Endothelial cell of umbilical vein (primary cell): ENCODE measurements at regions not wholly inside any gene's neighbourhood (a gene's known extent, or its start where the extent isn't known, plus 50 kb on each side); places are given as distances from the start of the nearest gene placed in this dataset.

ENCODE experiments used
- BruUV-seq: library from RNA; stranded (reverse); fragments of 400-500 nt; replicated peaks from 2 replicates; lab custom pipeline; 2021; lab: Mats Ljungman, UMichigan
- CTCF ChIA-PET: fragments of 300-600, 350-600 bp; sonication (Branson Sonifier 250); formaldehyde crosslinking; loops from one replicate; lab custom pipeline; 2021; ENCODE audit warnings: antibody characterized with exemption, inconsistent platforms; lab: Charles Lee
- POLR2A ChIA-PET: fragments of 300-600, 350-600 bp; sonication (Branson Sonifier 250); formaldehyde crosslinking; loops from one replicate; lab custom pipeline; 2021; ENCODE audit warnings: antibody characterized with exemption, inconsistent platforms; lab: Charles Lee
- DNase-seq: peaks from one replicate; pipeline ENCODE4 v3.0.0-alpha.2; 2011; ENCODE audit warnings: low read depth, low spot score
- FAIRE-seq: peaks from 2 replicates; lab custom pipeline; 2011; peaks lifted over from hg19 to GRCh38; lab: Jason Lieb, UNC
- H2AFZ ChIP-seq: 2 replicates; pipeline ENCODE4 v1.6.0; 2012; ENCODE audit warnings: low read depth, low read length, control low read depth, inconsistent platforms
- H3K27ac ChIP-seq: 2 replicates; pipeline ENCODE4 v1.5.1; 2011; ENCODE audit warnings: low read depth, mild to moderate bottlenecking, control low read depth, low read length, moderate library complexity; ENCODE audit not compliant: insufficient read depth
- H3K27me3 ChIP-seq, 2 experiments: 2 replicates each; pipeline versions ENCODE4 v1.6.0 to v1.6.1; 2011; ENCODE audit warnings: low read length in 2 of 2, mixed read lengths in 1 of 2; ENCODE audit not compliant: control insufficient read depth in 2 of 2, insufficient read depth in 2 of 2
- H3K36me3 ChIP-seq, 2 experiments: 2 replicates in 1 of 2; 3 replicates in 1 of 2; pipeline ENCODE4 v1.5.1; 2011; ENCODE audit warnings: low read length in 2 of 2, mild to moderate bottlenecking in 1 of 2, moderate library complexity in 1 of 2; ENCODE audit not compliant: control insufficient read depth in 2 of 2, insufficient read depth in 2 of 2; ENCODE audit errors: extremely low read depth in 1 of 2
- H3K4me1 ChIP-seq: 3 replicates; pipeline ENCODE4 v1.5.1; 2011; ENCODE audit warnings: mild to moderate bottlenecking, low read length; ENCODE audit not compliant: control insufficient read depth, insufficient read depth; ENCODE audit errors: extremely low read depth
- H3K4me2 ChIP-seq: 2 replicates; pipeline ENCODE4 v1.6.1; 2011; ENCODE audit warnings: low read length, control low read depth, mixed read lengths; ENCODE audit not compliant: insufficient read depth
- H3K4me3 ChIP-seq, 3 experiments: fragments of 200-600 bp in 1 of 3; sonication (generic), shearing (Covaris generic) in 1 of 3; replicated peaks in 1 of 3; 2 replicates each; pipeline ENCODE4 v1.5.1; 2011 to 2016; ENCODE audit warnings: control low read depth in 3 of 3, low read length in 3 of 3, mild to moderate bottlenecking in 2 of 3, inconsistent platforms in 1 of 3, low read depth in 1 of 3, moderate library complexity in 1 of 3; ENCODE audit not compliant: insufficient read depth in 1 of 3
- H3K79me2 ChIP-seq: 2 replicates; pipeline ENCODE4 v1.6.0; 2012; ENCODE audit warnings: low read length, inconsistent platforms; ENCODE audit not compliant: control insufficient read depth, insufficient read depth
- H3K9ac ChIP-seq: replicated peaks from 2 replicates; pipeline ENCODE3; 2011; ENCODE audit warnings: low read length, control low read depth; ENCODE audit not compliant: insufficient read depth; ENCODE audit errors: extremely low read depth
- H3K9me1 ChIP-seq: replicated peaks from 3 replicates; pipeline ENCODE4 v1.6.0; 2011; ENCODE audit warnings: mild to moderate bottlenecking, low read length; ENCODE audit not compliant: control insufficient read depth, insufficient read depth; ENCODE audit errors: extremely low read depth
- H3K9me3 ChIP-seq: replicated peaks from 2 replicates; pipeline ENCODE4 v1.5.1; 2012; ENCODE audit warnings: low read length, inconsistent platforms; ENCODE audit not compliant: control insufficient read depth, insufficient read depth
- H4K20me1 ChIP-seq: replicated peaks from 2 replicates; pipeline ENCODE3; 2011; ENCODE audit warnings: mild to moderate bottlenecking, low read length; ENCODE audit not compliant: control insufficient read depth, insufficient read depth; ENCODE audit errors: extremely low read depth
- EZH2 ChIP-seq: IDR thresholded peaks from 2 replicates; pipeline ENCODE4 v1.6.1; 2012; ENCODE audit warnings: borderline replicate concordance, low read depth, mild to moderate bottlenecking, moderate library complexity, low read length, inconsistent platforms; ENCODE audit not compliant: severe bottlenecking
- FOS ChIP-seq: IDR thresholded peaks from 2 replicates; pipeline ENCODE4 v1.6.1; 2011; ENCODE audit warnings: mild to moderate bottlenecking, low read length, moderate library complexity, borderline replicate concordance; ENCODE audit not compliant: insufficient read depth
- GATA2 ChIP-seq: IDR thresholded peaks from 2 replicates; pipeline ENCODE4 v1.7.0; 2011; ENCODE audit warnings: low read depth, mild to moderate bottlenecking, moderate library complexity, mixed read lengths, low read length; ENCODE audit not compliant: insufficient read length, insufficient read depth
- JUN ChIP-seq: IDR thresholded peaks from 2 replicates; pipeline ENCODE4 v1.6.1; 2011; ENCODE audit warnings: borderline replicate concordance, low read depth; ENCODE audit not compliant: insufficient read length, insufficient read depth
- MYC ChIP-seq: IDR thresholded peaks from one replicate; pipeline ENCODE4 v1.6.1; 2011; ENCODE audit warnings: mild to moderate bottlenecking, low read depth, low read length
- POLR2A ChIP-seq: IDR thresholded peaks from 2 replicates; pipeline ENCODE4 v1.6.1; 2012; ENCODE audit warnings: low read depth, mild to moderate bottlenecking, control low read depth, low read length
- POLR2AphosphoS5 ChIP-seq: IDR thresholded peaks from 2 replicates; pipeline ENCODE4 v1.6.1; 2012; ENCODE audit warnings: low read depth, mild to moderate bottlenecking, control low read depth, low read length, moderate library complexity; ENCODE audit not compliant: insufficient read depth
- dilution Hi-C: fragments of 300-500 bp; cut with MboI; formaldehyde crosslinking; loops from one replicate; pipeline ENCODE4 v1.15.0; 2019; ENCODE audit warnings: low sequenced_read_pairs; ENCODE audit not compliant: extremely low pct_ligation_motif_present
- intact Hi-C: fragments of 100-400 bp; cut with micrococcal nuclease; formaldehyde crosslinking; loops from one replicate; pipeline ENCODE4 v1.10.0; 2022
- TF ChIP-seq, protein P1 (sequence below), 2 donors: IDR thresholded peaks; 1 replicate in 1 of 2; 2 replicates in 1 of 2; pipeline ENCODE4 v1.5.1; 2011; ENCODE audit warnings: low read length in 2 of 2, mild to moderate bottlenecking in 2 of 2, moderate library complexity in 2 of 2, control low read depth in 1 of 2, inconsistent platforms in 1 of 2, low read depth in 1 of 2; ENCODE audit not compliant: insufficient read depth in 1 of 2; ENCODE audit errors: extremely low read depth in 1 of 2
- TF ChIP-seq, protein P2 (sequence below): IDR thresholded peaks from 2 replicates; pipeline ENCODE4 v1.6.1; 2011; ENCODE audit not compliant: insufficient read depth, insufficient read length

DNA sequence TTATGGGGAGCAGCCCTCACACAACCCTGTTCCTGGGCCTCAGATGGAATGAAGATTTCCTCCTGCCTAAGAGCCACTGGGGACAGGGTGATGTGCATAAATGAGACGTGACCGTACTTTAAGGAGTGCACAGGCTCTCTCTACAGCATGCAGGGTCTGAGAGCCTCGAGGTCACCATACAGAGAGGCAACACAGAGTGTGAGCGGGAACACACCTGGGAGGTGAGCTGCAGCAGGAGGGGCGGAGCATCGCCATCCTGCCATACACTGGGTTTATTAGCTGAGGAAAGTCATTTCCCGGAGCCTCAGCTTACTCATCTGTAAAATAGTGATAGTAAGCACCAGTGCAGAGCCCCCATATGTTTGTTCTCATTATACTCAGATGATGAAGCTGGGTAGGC is 182.5 kb upstream of the RAD23B start:
- Histone ChIP-seq H3K79me2 (no peaks in the 10 kb centered on the region), H3K9me1 (no peaks in the 10 kb centered on the region), H3K4me1 (no peaks in the 10 kb centered on the region), H3K9me3 (no peaks in the 10 kb centered on the region), H3K4me2 (no peak overlapping the region), H3K4me3 (no peak overlapping the region), H3K27ac (no peak overlapping the region), H4K20me1 (no peaks in the 10 kb centered on the region), H3K27me3 (no peaks in the 10 kb centered on the region), H3K9ac (no peak overlapping the region), H2AFZ (no peak overlapping the region), H3K36me3 (no peaks in the 10 kb centered on the region)
- TF ChIP-seq POLR2AphosphoS5, result no peak
- TF ChIP-seq FOS, result no peak
- TF ChIP-seq, protein P1, sequence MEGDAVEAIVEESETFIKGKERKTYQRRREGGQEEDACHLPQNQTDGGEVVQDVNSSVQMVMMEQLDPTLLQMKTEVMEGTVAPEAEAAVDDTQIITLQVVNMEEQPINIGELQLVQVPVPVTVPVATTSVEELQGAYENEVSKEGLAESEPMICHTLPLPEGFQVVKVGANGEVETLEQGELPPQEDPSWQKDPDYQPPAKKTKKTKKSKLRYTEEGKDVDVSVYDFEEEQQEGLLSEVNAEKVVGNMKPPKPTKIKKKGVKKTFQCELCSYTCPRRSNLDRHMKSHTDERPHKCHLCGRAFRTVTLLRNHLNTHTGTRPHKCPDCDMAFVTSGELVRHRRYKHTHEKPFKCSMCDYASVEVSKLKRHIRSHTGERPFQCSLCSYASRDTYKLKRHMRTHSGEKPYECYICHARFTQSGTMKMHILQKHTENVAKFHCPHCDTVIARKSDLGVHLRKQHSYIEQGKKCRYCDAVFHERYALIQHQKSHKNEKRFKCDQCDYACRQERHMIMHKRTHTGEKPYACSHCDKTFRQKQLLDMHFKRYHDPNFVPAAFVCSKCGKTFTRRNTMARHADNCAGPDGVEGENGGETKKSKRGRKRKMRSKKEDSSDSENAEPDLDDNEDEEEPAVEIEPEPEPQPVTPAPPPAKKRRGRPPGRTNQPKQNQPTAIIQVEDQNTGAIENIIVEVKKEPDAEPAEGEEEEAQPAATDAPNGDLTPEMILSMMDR (IDR thresholded peaks at IDR 0.05; ENCODE audit: extremely low read depth in 1 of 2, insufficient read depth in 1 of 2, low read depth in 1 of 2, low read length in 2 of 2), result no peak
- no peak for TF ChIP-seq GATA2
- no peak for TF ChIP-seq POLR2A
- TF ChIP-seq MYC, result no peak
- TF ChIP-seq, protein P2, sequence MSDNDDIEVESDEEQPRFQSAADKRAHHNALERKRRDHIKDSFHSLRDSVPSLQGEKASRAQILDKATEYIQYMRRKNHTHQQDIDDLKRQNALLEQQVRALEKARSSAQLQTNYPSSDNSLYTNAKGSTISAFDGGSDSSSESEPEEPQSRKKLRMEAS, result no peak
- TF ChIP-seq JUN, result no peak
- no peak for TF ChIP-seq EZH2
- ChIA-PET CTCF (no interaction called here), POLR2A (no interaction called here)
- intact Hi-C loops, result no loop called here
- dilution Hi-C loops, result no loop called here
- no peak for FAIRE-seq
- DNase-seq, result no peak
- no TSS peak for BruUV-seq
